Fibroblast of mammary gland (primary cell): ENCODE measurements at regions not wholly inside any gene's neighbourhood (a gene's known extent, or its start where the extent isn't known, plus 50 kb on each side); places are given as distances from the start of the nearest gene placed in this dataset.
"Not testable (repeated sequence)": the region's sequence is repeated elsewhere in the genome, so short reads cannot be mapped to it uniquely, and the experiment has no call there.

Source experiments
- DNase-seq: peaks from one replicate; pipeline ENCODE4 v3.0.0-alpha.2; 2010; ENCODE audit warnings: low read depth
- H3K4me3 ChIP-seq: 2 replicates; pipeline ENCODE4 v1.5.1; 2011; ENCODE audit warnings: low read depth, mild to moderate bottlenecking, low read length, moderate library complexity; ENCODE audit not compliant: control insufficient read depth
- CTCF ChIP-seq: conservative IDR thresholded peaks from 2 replicates; pipeline ENCODE4 v1.5.1; 2011; ENCODE audit warnings: low read depth, low read length, inconsistent platforms; ENCODE audit not compliant: control insufficient read depth, insufficient read depth

- TF ChIP-seq CTCF = peak; percentile 27
- H3K4me3 ChIP-seq = no peak overlapping the region
- DNase-seq = peak; percentile 22
Measured at GRCh38 chr11:7143908-7144307, 55.1 kb downstream of the RBMXL2 start.

GRCh38 chr11:7150104-7150503 is 61.3 kb downstream of the RBMXL2 start:
- H3K4me3 ChIP-seq, DNase-seq: not testable (repeated sequence)

- no peak for TF ChIP-seq CTCF
- DNase-seq = peak; percentile 26
Measured at GRCh38 chr11:7154881-7155361, 66.1 kb downstream of the RBMXL2 start.

GRCh38 chr11:7160814-7161489 is 72.2 kb downstream of the RBMXL2 start:
- no peak for DNase-seq
- no peak for TF ChIP-seq CTCF
- H3K4me3 ChIP-seq = no peak overlapping the region

More at GRCh38 chr11:7154881-7155361, 66.1 kb downstream of the RBMXL2 start:
- no peak overlapping the region for H3K4me3 ChIP-seq

- DNase-seq = no peak
- no peak for TF ChIP-seq CTCF
- H3K4me3 ChIP-seq = no peak overlapping the region
Measured at GRCh38 chr11:7165911-7166310, 77.1 kb downstream of the RBMXL2 start.

GRCh38 chr11:7167976-7168740 is 79.4 kb downstream of the RBMXL2 start:
- H3K4me3 ChIP-seq = no peak overlapping the region
- no peak for TF ChIP-seq CTCF
- no peak for DNase-seq

- no peak for DNase-seq
- H3K4me3 ChIP-seq = no peak overlapping the region
- TF ChIP-seq CTCF = no peak
Measured at GRCh38 chr11:7168741-7168990, 79.9 kb downstream of the RBMXL2 start.
